ENCODE measurements at regions not wholly inside any gene's neighbourhood (a gene's known extent, or its start where the extent isn't known, plus 50 kb on each side); places are given as distances from the start of the nearest gene placed in this dataset.

- Histone ChIP-seq H3K27me3 (no peaks in the 10 kb centered on the region), H3K27ac (no peak overlapping the region), H3K4me1 (no peaks in the 10 kb centered on the region), H3K9me3 (peaks cover 0 to 22% (median 16%) of the 10 kb centered on the region in 4 donors), H3K4me3 (no peak overlapping the region), H3K36me3 (no peaks in the 10 kb centered on the region)
- TF ChIP-seq EP300 (IDR thresholded peaks at IDR 0.05), result no peak
- no peak for TF ChIP-seq POLR2A (IDR thresholded peaks at IDR 0.05)
- TF ChIP-seq, protein P1, sequence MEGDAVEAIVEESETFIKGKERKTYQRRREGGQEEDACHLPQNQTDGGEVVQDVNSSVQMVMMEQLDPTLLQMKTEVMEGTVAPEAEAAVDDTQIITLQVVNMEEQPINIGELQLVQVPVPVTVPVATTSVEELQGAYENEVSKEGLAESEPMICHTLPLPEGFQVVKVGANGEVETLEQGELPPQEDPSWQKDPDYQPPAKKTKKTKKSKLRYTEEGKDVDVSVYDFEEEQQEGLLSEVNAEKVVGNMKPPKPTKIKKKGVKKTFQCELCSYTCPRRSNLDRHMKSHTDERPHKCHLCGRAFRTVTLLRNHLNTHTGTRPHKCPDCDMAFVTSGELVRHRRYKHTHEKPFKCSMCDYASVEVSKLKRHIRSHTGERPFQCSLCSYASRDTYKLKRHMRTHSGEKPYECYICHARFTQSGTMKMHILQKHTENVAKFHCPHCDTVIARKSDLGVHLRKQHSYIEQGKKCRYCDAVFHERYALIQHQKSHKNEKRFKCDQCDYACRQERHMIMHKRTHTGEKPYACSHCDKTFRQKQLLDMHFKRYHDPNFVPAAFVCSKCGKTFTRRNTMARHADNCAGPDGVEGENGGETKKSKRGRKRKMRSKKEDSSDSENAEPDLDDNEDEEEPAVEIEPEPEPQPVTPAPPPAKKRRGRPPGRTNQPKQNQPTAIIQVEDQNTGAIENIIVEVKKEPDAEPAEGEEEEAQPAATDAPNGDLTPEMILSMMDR (IDR thresholded peaks at IDR 0.05), result no peak
- no peak for TF ChIP-seq POLR2AphosphoS5 (IDR thresholded peaks at IDR 0.05)
- 92 to 100% (median 97%) methylated on average over 1 of the region's 1 CpG for WGBS, 5 donors
- intact Hi-C loops (cut with DNase I; ENCODE audit: low total_unique reads), result no loop called here
- no peak for DNase-seq
Observed at GRCh38 chr21:41000838-41001237, 153.9 kb upstream of the DSCAM start.

GRCh38 chr21:41006636-41007035 lies 159.7 kb upstream of the DSCAM start:
- Histone ChIP-seq H3K27ac (no peak overlapping the region), H3K4me3 (no peak overlapping the region), H3K4me1 (no peaks in the 10 kb centered on the region), H3K27me3 (peaks cover 0 to 8% (median 0%) of the 10 kb centered on the region in 3 donors), H3K9me3 (peaks cover 0 to 7% (median 5%) of the 10 kb centered on the region in 4 donors), H3K36me3 (no peaks in the 10 kb centered on the region)
- TF ChIP-seq POLR2A (IDR thresholded peaks at IDR 0.05) (no peak), EP300 (IDR thresholded peaks at IDR 0.05) (no peak), POLR2AphosphoS5 (IDR thresholded peaks at IDR 0.05) (no peak)
- TF ChIP-seq, protein P1 (IDR thresholded peaks at IDR 0.05), result no peak
- intact Hi-C loops (cut with DNase I; ENCODE audit: low total_unique reads), result no loop called here
- no peak for DNase-seq
- 85 to 92% (median 89%) methylated on average over 6 of the region's 6 CpGs for WGBS, 5 donors

GRCh38 chr21:41008351-41008750 lies 159.6 kb upstream of the BACE2 start:
- H3K27ac ChIP-seq, result no peak overlapping the region
- WGBS, 5 donors, result 84 to 92% (median 88%) methylated on average over 6 of the region's 6 CpGs
- intact Hi-C loops (cut with DNase I; ENCODE audit: low total_unique reads), result no loop called here
- TF ChIP-seq, protein P1 (IDR thresholded peaks at IDR 0.05), result no peak
- TF ChIP-seq POLR2A (IDR thresholded peaks at IDR 0.05), result no peak
- TF ChIP-seq EP300 (IDR thresholded peaks at IDR 0.05), result no peak
- TF ChIP-seq POLR2AphosphoS5 (IDR thresholded peaks at IDR 0.05), result no peak
- no peak overlapping the region for H3K4me3 ChIP-seq
- H3K9me3 ChIP-seq, result peaks cover 0 to 5% (median 0%) of the 10 kb centered on the region in 4 donors
- no peaks in the 10 kb centered on the region for H3K4me1 ChIP-seq
- H3K36me3 ChIP-seq, result no peaks in the 10 kb centered on the region
- peaks cover 0 to 8% (median 0%) of the 10 kb centered on the region in 3 donors for H3K27me3 ChIP-seq
- DNase-seq, result no peak

DNA sequence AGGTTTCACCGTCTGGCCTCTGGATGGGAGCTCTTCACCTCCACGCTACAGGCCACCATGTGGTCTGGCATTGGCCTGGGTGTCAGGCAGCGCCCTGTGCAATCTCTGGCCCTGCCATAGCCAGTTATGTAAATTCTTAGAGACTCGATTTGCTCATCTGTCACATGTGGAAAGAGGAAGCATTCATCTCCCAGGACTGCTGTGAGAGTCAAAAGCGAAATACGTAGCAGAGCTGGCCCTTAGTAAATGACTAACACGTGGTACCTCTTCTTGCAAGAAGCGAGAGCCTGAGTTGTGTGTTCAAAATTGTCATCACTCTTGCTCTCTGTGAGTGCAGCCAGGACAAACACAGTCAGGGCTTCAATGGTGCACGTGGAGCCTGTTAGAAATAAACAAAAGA lies 159.0 kb upstream of the BACE2 start:
- H3K36me3 ChIP-seq, result no peaks in the 10 kb centered on the region
- WGBS, 5 donors, result 67 to 76% (median 72%) methylated on average over 9 of the region's 9 CpGs
- DNase-seq, result no peak
- peaks cover 0 to 5% (median 0%) of the 10 kb centered on the region in 4 donors for H3K9me3 ChIP-seq
- TF ChIP-seq EP300 (IDR thresholded peaks at IDR 0.05), result no peak
- no peak for TF ChIP-seq POLR2AphosphoS5 (IDR thresholded peaks at IDR 0.05)
- no peak for TF ChIP-seq POLR2A (IDR thresholded peaks at IDR 0.05)
- TF ChIP-seq, protein P1 (IDR thresholded peaks at IDR 0.05), result no peak
- no peaks in the 10 kb centered on the region for H3K4me1 ChIP-seq
- peaks cover 0 to 8% (median 0%) of the 10 kb centered on the region in 3 donors for H3K27me3 ChIP-seq
- H3K4me3 ChIP-seq, result no peak overlapping the region
- H3K27ac ChIP-seq, result no peak overlapping the region
- intact Hi-C loops (cut with DNase I; ENCODE audit: low total_unique reads), result no loop called here
